H9 (cell line): ENCODE measurements at regions not wholly inside any gene's neighbourhood (a gene's known extent, or its start where the extent isn't known, plus 50 kb on each side); places are given as distances from the start of the nearest gene placed in this dataset.
"Not testable (repeated sequence)": the region's sequence is repeated elsewhere in the genome, so short reads cannot be mapped to it uniquely, and the experiment has no call there.

ENCODE experiments used
- DNase-seq: peaks from one replicate; pipeline ENCODE4 v3.0.0-alpha.2; 2017
- H2AFZ ChIP-seq: one replicate; pipeline ENCODE4 v1.6.1; 2013; ENCODE audit warnings: mild to moderate bottlenecking, low read length, control low read depth, moderate library complexity
- H2AK5ac ChIP-seq: 2 replicates; pipeline ENCODE4 v1.6.1; 2013; ENCODE audit warnings: low read length, control low read depth, mixed read lengths; ENCODE audit not compliant: insufficient read length
- H2BK120ac ChIP-seq: one replicate; pipeline ENCODE4 v1.6.1; 2013; ENCODE audit warnings: low read depth, mild to moderate bottlenecking, low read length, control low read depth, inconsistent platforms; ENCODE audit not compliant: poor library complexity, severe bottlenecking
- H2BK12ac ChIP-seq: 2 replicates; pipeline ENCODE4 v1.6.1; 2013; ENCODE audit warnings: low read length, control low read depth, mixed read lengths, low read depth; ENCODE audit not compliant: insufficient read length
- H2BK15ac ChIP-seq: 2 replicates; pipeline ENCODE4 v1.6.1; 2013; ENCODE audit warnings: low read depth, low read length, control low read depth
- H2BK20ac ChIP-seq: one replicate; pipeline ENCODE4 v1.6.1; 2013; ENCODE audit warnings: low read depth, mild to moderate bottlenecking, low read length, control low read depth, inconsistent platforms; ENCODE audit not compliant: poor library complexity, severe bottlenecking
- H2BK5ac ChIP-seq: 2 replicates; pipeline ENCODE4 v1.6.1; 2013; ENCODE audit warnings: low read length, control low read depth, mixed read lengths; ENCODE audit not compliant: insufficient read length
- H3K14ac ChIP-seq: 2 replicates; pipeline ENCODE4 v1.6.1; 2013; ENCODE audit warnings: low read length, control low read depth; ENCODE audit not compliant: insufficient read depth
- H3K18ac ChIP-seq: 2 replicates; pipeline ENCODE4 v1.6.1; 2013; ENCODE audit warnings: low read depth, mild to moderate bottlenecking, mixed read lengths, low read length, control low read depth; ENCODE audit not compliant: insufficient read length
- H3K23ac ChIP-seq: 2 replicates; pipeline ENCODE4 v1.6.1; 2013; ENCODE audit warnings: low read length, control low read depth, mixed read lengths, low read depth; ENCODE audit not compliant: insufficient read length
- H3K23me2 ChIP-seq: 2 replicates; pipeline ENCODE4 v1.6.1; 2013; ENCODE audit warnings: low read depth, mild to moderate bottlenecking, mixed read lengths, low read length, control low read depth; ENCODE audit not compliant: insufficient read length, poor library complexity, severe bottlenecking
- H3K27ac ChIP-seq: 2 replicates; pipeline ENCODE4 v1.5.1; 2013; ENCODE audit warnings: low read length, control low read depth, mixed read lengths, low read depth; ENCODE audit not compliant: insufficient read length
- H3K27me3 ChIP-seq: 2 replicates; pipeline ENCODE4 v1.6.1; 2013; ENCODE audit warnings: low read length, control low read depth, inconsistent platforms; ENCODE audit not compliant: insufficient read depth
- H3K4ac ChIP-seq: 2 replicates; pipeline ENCODE4 v1.6.1; 2013; ENCODE audit warnings: low read depth, mild to moderate bottlenecking, control low read depth, inconsistent platforms, low read length, moderate library complexity
- H3K4me1 ChIP-seq: 2 replicates; pipeline ENCODE4 v1.6.1; 2013; ENCODE audit warnings: low read length, control low read depth, inconsistent platforms; ENCODE audit not compliant: insufficient read depth
- H3K4me2 ChIP-seq: 2 replicates; pipeline ENCODE4 v1.6.1; 2013; ENCODE audit warnings: low read length, control low read depth, mixed read lengths; ENCODE audit not compliant: insufficient read length, insufficient read depth
- H3K56ac ChIP-seq: 2 replicates; pipeline ENCODE4 v1.6.1; 2013; ENCODE audit warnings: low read depth, mild to moderate bottlenecking, mixed read lengths, low read length, control low read depth; ENCODE audit not compliant: insufficient read length
- H3K79me1 ChIP-seq: 2 replicates; pipeline ENCODE4 v1.6.1; 2013; ENCODE audit warnings: low read depth, mild to moderate bottlenecking, moderate library complexity, low read length, control low read depth, inconsistent platforms; ENCODE audit not compliant: insufficient read depth, poor library complexity, severe bottlenecking
- H3K79me2 ChIP-seq: 2 replicates; pipeline ENCODE4 v1.6.1; 2013; ENCODE audit warnings: low read length, control low read depth, inconsistent platforms; ENCODE audit not compliant: insufficient read depth
- H3K9ac ChIP-seq: 2 replicates; pipeline ENCODE4 v1.6.1; 2013; ENCODE audit warnings: low read length, control low read depth, mixed read lengths; ENCODE audit not compliant: insufficient read length; ENCODE audit errors: extremely low read depth
- H3K9me3 ChIP-seq: one replicate; pipeline ENCODE4 v1.6.1; 2013; ENCODE audit warnings: low read depth, low read length, inconsistent platforms; ENCODE audit not compliant: control insufficient read depth
- H3T11ph ChIP-seq: one replicate; pipeline ENCODE4 v1.6.1; 2013; ENCODE audit warnings: mild to moderate bottlenecking, low read length, control low read depth, inconsistent platforms
- H4K20me1 ChIP-seq: one replicate; pipeline ENCODE4 v1.6.1; 2013; ENCODE audit not compliant: control insufficient read depth, insufficient read length, insufficient read depth
- H4K5ac ChIP-seq: 2 replicates; pipeline ENCODE4 v1.6.1; 2013; ENCODE audit warnings: low read depth, mild to moderate bottlenecking, mixed read lengths, low read length, control low read depth; ENCODE audit not compliant: insufficient read length
- H4K8ac ChIP-seq: replicated peaks from 2 replicates; pipeline ENCODE4 v1.6.1; 2013; ENCODE audit warnings: low read length, control low read depth, mixed read lengths, low read depth; ENCODE audit not compliant: insufficient read length
- H4K91ac ChIP-seq: 2 replicates; pipeline ENCODE4 v1.6.1; 2013; ENCODE audit warnings: low read depth, mild to moderate bottlenecking, moderate library complexity, mixed read lengths, low read length, control low read depth; ENCODE audit not compliant: insufficient read length
- H3K27ac Mint-ChIP-seq, 3 experiments: 2 replicates in 2 of 3; 3 replicates in 1 of 3; pipeline ENCODE4 v1.8.0; 2020 to 2021; ENCODE audit warnings: mixed read lengths in 3 of 3, mild to moderate bottlenecking in 1 of 3, moderate library complexity in 1 of 3
- H3K27me3 Mint-ChIP-seq: 2 replicates; pipeline ENCODE4 v1.8.0; 2021; ENCODE audit warnings: low read depth, mild to moderate bottlenecking, moderate library complexity, mixed read lengths
- H3K36me3 Mint-ChIP-seq, 3 experiments: 2 replicates in 2 of 3; 3 replicates in 1 of 3; pipeline ENCODE4 v1.8.0; 2020 to 2021; ENCODE audit warnings: low read depth in 3 of 3, mixed read lengths in 3 of 3; ENCODE audit not compliant: insufficient read depth in 1 of 3
- H3K4me1 Mint-ChIP-seq, 2 experiments: 2 replicates each; pipeline ENCODE4 v1.8.0; 2020; ENCODE audit warnings: mixed read lengths in 2 of 2
- H3K4me3 Mint-ChIP-seq, 2 experiments: 2 replicates in 1 of 2; 3 replicates in 1 of 2; pipeline ENCODE4 v1.8.0; 2020 to 2021; ENCODE audit warnings: mild to moderate bottlenecking in 2 of 2, mixed read lengths in 2 of 2, moderate library complexity in 1 of 2
- H3K9me3 Mint-ChIP-seq, 2 experiments: 2 replicates in 1 of 2; 3 replicates in 1 of 2; pipeline ENCODE4 v1.8.0; 2020; ENCODE audit warnings: mild to moderate bottlenecking in 2 of 2, mixed read lengths in 2 of 2, moderate library complexity in 1 of 2
- CTCF ChIP-seq: fragments of 200-600 bp; sonication (generic); conservative IDR thresholded peaks from 3 replicates; pipeline ENCODE4 v1.8.0; 2021; ENCODE audit warnings: antibody characterized with exemption, mild to moderate bottlenecking
- WGBS: extraction: QIAGEN DNeasy Blood & Tissue Kit; methylation state at CpG from one replicate; pipeline ENCODE4 v1.1.7; 2013; ENCODE audit warnings: missing lambda C conversion rate, low lambda C conversion rate, mixed read lengths; ENCODE audit not compliant: insufficient read length; ENCODE audit errors: extremely low coverage; 5-methylcytosine and 5-hydroxymethylcytosine counted together

DNA sequence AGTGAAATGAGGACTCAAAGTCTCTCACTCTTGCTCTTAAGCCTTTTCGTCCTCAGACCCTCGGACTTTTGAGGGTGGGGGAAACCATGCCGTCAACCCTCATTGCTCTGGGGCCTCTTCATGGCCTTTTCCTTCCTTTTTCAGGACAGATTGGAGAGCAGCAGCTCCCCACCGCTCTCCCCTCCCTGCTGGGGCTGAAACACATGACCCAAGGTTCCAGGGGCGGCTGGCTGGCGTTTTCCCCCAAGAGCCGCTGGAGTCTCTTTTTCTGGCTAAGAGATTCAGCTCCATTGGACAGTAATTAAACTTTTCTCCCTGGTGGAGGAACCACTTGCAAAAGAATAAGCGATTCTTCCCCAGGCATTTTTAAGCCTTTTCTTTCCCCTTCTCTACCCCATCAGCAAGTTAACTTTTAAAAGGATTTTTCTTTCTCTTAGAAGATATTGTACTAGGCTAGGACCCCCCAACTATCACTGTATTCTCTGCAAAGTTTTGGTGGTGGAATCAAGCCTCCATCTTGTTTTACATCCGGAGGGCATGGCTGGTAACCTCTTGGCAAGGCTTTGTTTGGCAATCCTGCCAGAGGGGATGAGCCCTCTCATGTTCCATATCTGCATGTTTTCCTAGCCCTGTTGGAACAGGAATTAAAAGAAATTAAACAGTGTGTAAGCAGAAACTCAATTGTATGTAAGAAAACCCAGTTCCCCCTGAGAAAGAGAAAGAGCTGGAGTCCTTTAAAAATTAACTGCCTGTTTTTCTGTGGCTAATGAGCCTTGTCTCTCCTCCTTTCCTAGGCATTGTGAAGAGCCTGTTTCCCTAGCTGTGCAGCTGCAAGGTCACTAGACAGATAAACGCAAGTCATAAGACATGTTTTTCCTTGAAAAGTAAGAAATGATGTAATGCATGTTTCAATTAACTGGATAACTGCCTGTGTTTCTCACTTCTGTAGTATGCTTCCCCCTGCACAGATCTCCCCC is 100.8 kb upstream of the GPR6 start:
- H3K4ac ChIP-seq: no peak overlapping the region
- Mint-ChIP-seq H3K27me3 (peaks cover 2% of the 10 kb centered on the region), H3K36me3 (peaks cover 7 to 17% (median 13%) of the 10 kb centered on the region in 3 experiments; a peak in 6 of 7 replicates), H3K27ac (no peak overlapping the region), H3K4me3 (no peak overlapping the region), H3K9me3 (peaks cover 14 to 19% of the 10 kb centered on the region in 2 experiments), H3K4me1 (peaks cover 12 to 13% of the 10 kb centered on the region in 2 experiments; a peak in 2 of 4 replicates)
- H3K23me2 ChIP-seq: no peaks in the 10 kb centered on the region
- H4K91ac ChIP-seq: no peak overlapping the region
- H3K27ac ChIP-seq: no peak overlapping the region
- H3K9me3 ChIP-seq: no peaks in the 10 kb centered on the region
- H3K56ac ChIP-seq: no peak overlapping the region
- no peak overlapping the region for H3K14ac ChIP-seq
- H4K8ac ChIP-seq: no peak overlapping the region
- no peak overlapping the region for H4K5ac ChIP-seq
- no peak overlapping the region for H2AK5ac ChIP-seq
- H3K23ac ChIP-seq: no peak overlapping the region
- H3T11ph ChIP-seq: no peak overlapping the region
- no peaks in the 10 kb centered on the region for H3K79me1 ChIP-seq
- no peak overlapping the region for H3K4me2 ChIP-seq
- TF ChIP-seq CTCF: no peak
- no peak overlapping the region for H2BK12ac ChIP-seq
- H3K18ac ChIP-seq: no peak overlapping the region
- no peak overlapping the region for H2AFZ ChIP-seq
- H3K27me3 ChIP-seq: no peaks in the 10 kb centered on the region
- H3K79me2 ChIP-seq: no peaks in the 10 kb centered on the region
- H2BK20ac ChIP-seq: no peak overlapping the region
- H2BK5ac ChIP-seq: no peak overlapping the region
- no peaks in the 10 kb centered on the region for H4K20me1 ChIP-seq
- no peaks in the 10 kb centered on the region for H3K4me1 ChIP-seq
- H2BK15ac ChIP-seq: no peak overlapping the region
- no peak overlapping the region for H2BK120ac ChIP-seq
- no CpG with 5 or more reads among the region's 10 CpGs for WGBS
- H3K9ac ChIP-seq: no peak overlapping the region
- DNase-seq: no peak

GRCh38 chr6:109878005-109878690 is 100.0 kb upstream of the GPR6 start:
- H3T11ph ChIP-seq, H2AK5ac ChIP-seq, H3K4me2 ChIP-seq, H3K4me3 Mint-ChIP-seq, H2BK12ac ChIP-seq, H3K27ac ChIP-seq, H3K4ac ChIP-seq, H3K4me1 ChIP-seq, H4K8ac ChIP-seq, H3K56ac ChIP-seq, H3K23ac ChIP-seq, H2BK5ac ChIP-seq, H4K91ac ChIP-seq, H2BK120ac ChIP-seq, H3K23me2 ChIP-seq, H3K27me3 ChIP-seq, H2BK20ac ChIP-seq, H3K79me2 ChIP-seq, H3K9me3 ChIP-seq, H3K27ac Mint-ChIP-seq, H3K18ac ChIP-seq, H3K9ac ChIP-seq, H2BK15ac ChIP-seq, H3K27me3 Mint-ChIP-seq, H2AFZ ChIP-seq, H3K14ac ChIP-seq, DNase-seq, H3K79me1 ChIP-seq, H4K5ac ChIP-seq, H4K20me1 ChIP-seq: not testable (repeated sequence)
- no CpG with 5 or more reads among the region's 9 CpGs for WGBS
- Mint-ChIP-seq H3K36me3 (peaks cover 7 to 19% (median 14%) of the 10 kb centered on the region in 3 experiments; a peak in 6 of 7 replicates), H3K9me3 (peaks cover 15 to 19% of the 10 kb centered on the region in 2 experiments), H3K4me1 (peaks cover 9 to 13% of the 10 kb centered on the region in 2 experiments; a peak in 2 of 4 replicates)
